ENCODE measurements at regions not wholly inside any gene's neighbourhood (a gene's known extent, or its start where the extent isn't known, plus 50 kb on each side); places are given as distances from the start of the nearest gene placed in this dataset.
"Not testable (repeated sequence)": the region's sequence is repeated elsewhere in the genome, so short reads cannot be mapped to it uniquely, and the experiment has no call there.

GRCh38 chr4:52157071-52157470, 106.0 kb downstream of the SPATA18 start:
- not testable (repeated sequence) for DNase-seq (ENCODE audit: low spot score)

- DNase-seq (ENCODE audit: low spot score): no peak
These were observed 106.7 kb downstream of the SPATA18 start for GRCh38 chr4:52157641-52158316.

DNA sequence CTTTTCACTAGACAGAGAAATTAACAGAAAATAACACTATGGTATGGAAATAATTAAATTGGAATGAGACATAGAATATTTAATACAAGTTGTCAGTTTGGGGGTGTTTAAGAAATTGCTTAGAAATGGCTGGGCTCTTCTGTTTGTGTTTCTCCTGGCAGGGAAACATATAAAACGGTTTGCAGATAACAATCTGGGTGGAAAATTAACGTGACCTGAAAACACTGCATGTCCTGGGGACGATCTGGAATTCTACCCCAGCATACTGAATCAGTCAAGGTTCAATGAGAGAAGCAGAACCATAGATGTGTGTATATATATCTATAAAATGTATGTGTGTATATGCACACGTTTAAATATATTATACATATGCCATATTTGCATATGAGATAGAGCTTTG, 109.8 kb downstream of the SPATA18 start:
- no peak for DNase-seq (ENCODE audit: low spot score)

GRCh38 chr4:52164116-52164515, 113.0 kb downstream of the SPATA18 start:
- DNase-seq (ENCODE audit: low spot score): no peak

DNA sequence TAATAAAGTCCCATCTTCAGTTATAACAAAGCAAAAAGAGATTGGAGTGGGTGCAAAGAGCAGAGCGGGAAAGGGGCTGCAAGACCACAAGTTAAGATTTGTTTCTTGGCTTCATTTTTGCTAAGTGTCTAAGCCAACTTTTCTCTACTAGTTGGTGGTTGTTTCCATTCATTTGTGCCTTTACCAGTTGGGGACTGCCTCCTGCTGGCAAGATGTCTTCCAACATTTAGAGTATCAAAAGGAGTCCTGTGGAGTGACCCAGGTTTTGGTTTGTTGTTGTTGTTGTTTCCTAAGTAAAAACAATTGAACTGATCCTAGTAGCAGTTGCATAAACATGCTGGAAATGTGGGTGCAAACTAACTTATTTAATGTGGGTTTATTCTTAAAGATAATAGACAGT, 121.1 kb downstream of the SPATA18 start:
- no peak for DNase-seq (ENCODE audit: low spot score)

GRCh38 chr4:52173470-52174045, 122.5 kb downstream of the SPATA18 start:
- DNase-seq (ENCODE audit: low spot score): peak; percentile 49

DNA sequence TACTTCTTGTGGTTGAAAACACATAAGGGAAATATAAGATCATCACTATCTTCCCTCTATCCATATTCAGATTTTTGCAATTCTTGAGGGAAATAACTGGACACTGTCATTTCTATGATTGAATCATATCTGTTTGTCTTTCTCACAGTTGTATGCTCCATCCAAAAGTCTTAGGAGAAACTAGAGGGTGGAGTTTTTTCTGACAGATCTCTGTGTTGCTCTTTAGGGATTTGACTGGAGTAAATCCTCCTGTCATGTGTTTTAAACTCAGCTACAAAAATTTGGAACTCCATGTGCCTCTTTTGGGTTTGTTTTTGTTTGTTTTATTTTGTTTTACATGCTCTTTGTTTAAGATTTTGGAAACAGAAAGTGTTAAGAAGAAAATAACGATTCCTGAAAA, 136.5 kb downstream of the SPATA18 start:
- no peak for DNase-seq (ENCODE audit: low spot score)

DNA sequence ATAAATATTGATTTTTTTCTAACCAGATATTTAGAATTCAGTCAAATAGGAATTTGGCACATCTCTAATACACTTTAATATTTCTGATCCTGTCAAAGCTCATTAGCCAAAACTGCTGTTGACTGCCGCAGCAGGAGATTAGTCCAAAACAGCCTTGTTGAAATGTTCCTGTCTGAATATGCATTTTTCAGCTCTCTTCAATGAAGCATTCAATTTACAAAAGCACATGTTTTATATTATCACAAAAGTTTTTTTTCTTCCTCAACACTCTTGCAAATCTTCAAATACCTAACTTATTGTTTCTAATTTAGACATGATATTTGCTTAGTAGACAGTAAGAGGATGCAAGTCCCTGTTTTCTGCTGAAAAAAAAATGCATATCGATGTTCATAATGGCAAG, 140.9 kb downstream of the SPATA18 start:
- DNase-seq (ENCODE audit: low spot score): no peak

GRCh38 chr4:52192721-52193135, 141.6 kb downstream of the SPATA18 start:
- DNase-seq (ENCODE audit: low spot score): no peak

DNA sequence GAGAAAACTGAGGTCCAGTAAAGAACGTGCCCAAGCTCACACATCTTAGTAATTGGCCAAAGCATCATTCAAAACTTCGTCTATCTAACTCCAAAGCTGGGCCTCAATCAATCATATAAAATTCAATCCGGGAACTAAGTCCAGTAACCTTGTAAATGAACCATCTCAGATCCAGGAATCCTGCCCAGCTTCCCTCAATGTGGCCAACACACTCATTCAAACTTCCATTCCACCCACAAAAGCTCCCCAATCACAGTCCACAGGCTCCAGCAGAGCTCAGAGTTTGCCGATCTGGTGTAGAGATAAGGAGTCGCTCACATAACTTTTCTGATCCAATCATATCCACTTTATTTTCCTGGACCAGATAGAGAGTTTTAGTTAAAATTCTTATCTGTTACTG, 144.8 kb downstream of the SPATA18 start:
- no peak for DNase-seq (ENCODE audit: low spot score)

DNA sequence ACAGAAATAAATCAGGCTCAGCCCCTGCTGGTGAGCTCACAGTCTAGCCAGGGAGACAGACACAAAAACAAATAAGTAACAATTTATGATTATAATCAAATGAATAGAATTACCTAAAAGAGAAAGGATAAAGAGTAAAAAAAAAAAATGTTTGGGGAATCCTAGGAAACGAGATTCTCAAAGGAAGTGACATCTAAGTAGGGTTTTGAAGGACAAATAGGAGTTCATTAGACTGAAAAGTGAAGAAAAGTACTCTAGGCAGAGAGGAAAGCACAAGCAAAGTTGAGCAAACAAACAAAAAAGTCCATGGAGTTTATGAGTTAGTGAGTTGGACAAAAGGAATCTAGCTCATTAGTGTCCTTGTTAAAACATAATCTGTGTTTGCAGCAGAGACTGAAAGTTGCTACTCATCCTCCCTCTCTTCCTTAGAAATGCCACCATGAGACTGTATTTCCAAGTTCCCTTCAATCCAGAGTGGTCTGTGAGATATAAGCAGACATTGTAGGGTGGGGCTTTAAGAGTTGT, 145.6 kb downstream of the SPATA18 start:
- DNase-seq (ENCODE audit: low spot score): no peak

- no peak for DNase-seq (ENCODE audit: low spot score)
These were observed 146.2 kb downstream of the SPATA18 start for GRCh38 chr4:52197306-52197705.

- no peak for DNase-seq (ENCODE audit: low spot score)
These were observed 147.2 kb downstream of the SPATA18 start for GRCh38 chr4:52198294-52198693.

DNA sequence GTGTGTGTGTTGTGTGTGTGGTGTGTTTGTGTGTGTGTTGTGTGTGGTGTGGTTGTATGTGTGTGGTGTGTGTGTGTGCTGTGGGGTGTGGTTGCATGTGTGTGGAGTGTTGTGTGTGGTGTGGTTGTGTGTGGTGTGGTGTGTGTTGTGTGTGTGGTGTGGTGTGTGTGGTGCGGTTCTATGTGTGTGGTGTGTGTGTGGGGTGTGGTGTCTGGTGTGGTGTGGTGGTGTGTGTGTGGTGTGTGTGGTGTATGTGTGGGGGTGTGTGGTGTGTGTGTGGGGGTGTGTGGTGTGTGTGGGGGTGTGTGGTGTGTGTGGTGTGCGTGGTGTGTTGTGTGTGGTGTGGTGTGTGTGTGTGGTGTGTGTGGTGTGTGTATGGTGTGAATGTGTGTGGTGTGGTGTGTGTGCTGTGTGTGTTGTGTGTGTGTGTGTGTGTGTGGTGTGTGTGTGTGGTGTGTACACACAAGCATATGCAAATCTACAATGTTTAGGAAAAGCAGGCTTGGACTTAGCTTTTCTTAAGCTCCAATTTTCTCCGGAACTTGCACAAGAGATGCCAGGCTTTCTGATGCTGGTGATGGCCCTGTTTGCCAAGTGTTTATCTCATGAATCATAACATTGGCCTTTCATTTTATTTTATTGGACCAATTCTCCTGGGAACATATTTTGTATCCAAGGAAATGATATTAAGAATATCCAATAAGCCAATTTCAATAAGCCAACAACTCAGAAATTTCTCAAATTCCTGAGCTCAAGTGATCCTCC, 148.7 kb downstream of the SPATA18 start:
- DNase-seq (ENCODE audit: low spot score): no peak

DNA sequence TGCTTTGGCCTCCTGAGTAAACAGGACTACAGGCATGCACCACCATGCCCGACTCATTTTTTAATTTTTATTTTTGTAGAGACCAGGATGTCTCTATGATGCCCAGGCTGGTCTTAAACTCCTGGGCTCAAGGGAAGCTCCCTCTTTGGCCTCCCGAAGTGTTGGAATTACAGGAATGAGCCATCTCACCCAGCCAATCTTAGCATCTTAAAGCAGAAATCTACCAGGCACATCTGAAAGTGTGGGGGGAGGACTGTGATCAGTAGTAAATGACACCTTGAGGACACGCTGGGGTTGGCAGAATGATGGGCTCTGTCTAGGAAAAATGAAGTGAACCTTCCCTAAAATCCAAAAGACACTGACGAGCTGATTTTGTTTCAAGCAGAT, 149.2 kb downstream of the SPATA18 start:
- DNase-seq (ENCODE audit: low spot score): no peak

GRCh38 chr4:52201715-52202114, 150.6 kb downstream of the SPATA18 start:
- no peak for DNase-seq (ENCODE audit: low spot score)

DNA sequence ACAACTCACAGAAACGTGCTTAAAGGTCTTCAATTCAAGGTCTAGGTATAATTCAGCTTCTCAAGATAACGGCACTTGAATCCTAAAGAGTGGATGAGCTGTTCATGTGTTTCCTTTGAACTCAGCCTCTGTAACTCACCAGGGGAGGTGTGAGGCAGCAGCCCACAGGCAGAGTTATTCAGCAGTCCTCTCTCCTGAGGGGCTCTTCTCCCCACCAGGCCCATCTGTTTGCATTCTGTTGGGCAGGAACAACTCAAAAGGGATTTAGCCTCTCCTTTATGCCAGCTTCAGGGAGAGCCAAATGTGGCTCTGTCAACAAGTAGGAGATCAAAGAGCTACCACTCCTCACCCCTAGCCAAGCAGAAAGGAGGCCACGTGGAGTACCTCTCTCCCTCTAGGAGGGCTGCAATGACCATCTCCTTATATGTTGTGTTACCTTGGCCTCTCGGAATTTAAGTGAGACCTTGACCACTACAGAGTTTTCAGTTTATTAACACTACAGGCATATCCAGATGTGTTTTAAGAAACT, 151.2 kb downstream of the SPATA18 start:
- DNase-seq (ENCODE audit: low spot score): no peak

DNA sequence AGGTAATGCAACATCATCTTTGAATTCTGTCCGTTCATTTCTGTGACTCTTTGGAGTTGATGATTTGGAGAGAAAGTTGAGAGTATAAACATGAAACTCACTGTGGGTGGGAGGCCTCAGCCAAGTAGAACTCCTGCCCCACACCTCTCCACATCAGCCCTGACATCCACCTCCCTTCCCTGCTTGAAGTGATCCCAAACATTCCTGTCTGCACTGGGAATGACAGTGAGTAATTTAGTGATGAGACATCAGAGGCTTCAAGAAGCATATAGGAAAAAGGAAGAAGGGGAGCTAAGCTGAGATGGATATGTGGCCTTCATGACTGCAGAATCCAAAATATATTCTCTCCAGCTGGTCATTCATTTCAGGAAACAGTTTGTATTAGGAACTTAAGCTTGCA, 151.8 kb downstream of the SPATA18 start:
- DNase-seq (ENCODE audit: low spot score): no peak

DNA sequence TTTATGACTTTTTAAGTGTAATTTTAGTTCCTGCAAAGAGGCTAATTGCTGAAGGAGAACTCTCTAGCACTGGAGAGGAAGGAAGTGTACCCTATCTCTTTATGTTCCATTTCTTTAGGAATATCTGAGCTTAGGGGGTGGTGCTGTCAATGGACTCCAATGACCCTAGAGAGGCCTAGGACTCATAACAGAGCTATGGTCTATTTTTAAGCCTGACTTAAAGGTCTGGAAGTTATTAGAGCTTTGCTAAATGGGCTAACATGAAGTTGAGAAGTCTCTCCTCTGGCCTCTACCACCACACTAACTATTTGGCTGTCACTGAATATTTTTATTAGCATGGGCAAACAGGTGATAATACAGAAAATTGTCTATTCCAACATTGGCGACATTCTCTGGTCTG, 152.2 kb downstream of the SPATA18 start:
- no peak for DNase-seq (ENCODE audit: low spot score)

GRCh38 chr4:52204921-52205320, 153.8 kb downstream of the SPATA18 start:
- no peak for DNase-seq (ENCODE audit: low spot score)

- not testable (repeated sequence) for DNase-seq (ENCODE audit: low spot score)
These were observed 156.0 kb downstream of the SPATA18 start for GRCh38 chr4:52207146-52207545.

DNA sequence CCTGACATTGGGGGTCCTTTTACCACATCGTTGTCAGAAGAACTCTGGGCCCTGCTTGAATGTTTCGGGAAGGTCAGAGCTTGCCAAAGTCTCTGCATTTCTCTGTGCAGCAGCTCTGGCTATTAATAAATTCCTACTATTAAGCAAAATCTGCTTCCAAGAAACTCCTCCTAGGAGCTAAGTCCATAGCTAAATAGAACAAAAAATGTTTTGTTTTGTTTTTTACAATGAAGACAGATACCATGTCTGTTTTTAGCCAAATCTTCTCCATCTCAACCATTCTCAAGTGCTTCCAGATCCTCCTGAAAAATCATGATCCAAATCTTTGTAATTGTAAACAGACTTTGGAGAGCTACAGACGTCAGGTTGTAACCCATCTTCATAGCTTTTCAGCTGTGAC, 161.6 kb downstream of the SPATA18 start:
- DNase-seq (ENCODE audit: low spot score): no peak

- no peak for DNase-seq (ENCODE audit: low spot score)
These were observed 180.4 kb downstream of the SPATA18 start for GRCh38 chr4:52231526-52231925.
